ENCODE measurements at regions not wholly inside any gene's neighbourhood (a gene's known extent, or its start where the extent isn't known, plus 50 kb on each side); places are given as distances from the start of the nearest gene placed in this dataset.

DNA sequence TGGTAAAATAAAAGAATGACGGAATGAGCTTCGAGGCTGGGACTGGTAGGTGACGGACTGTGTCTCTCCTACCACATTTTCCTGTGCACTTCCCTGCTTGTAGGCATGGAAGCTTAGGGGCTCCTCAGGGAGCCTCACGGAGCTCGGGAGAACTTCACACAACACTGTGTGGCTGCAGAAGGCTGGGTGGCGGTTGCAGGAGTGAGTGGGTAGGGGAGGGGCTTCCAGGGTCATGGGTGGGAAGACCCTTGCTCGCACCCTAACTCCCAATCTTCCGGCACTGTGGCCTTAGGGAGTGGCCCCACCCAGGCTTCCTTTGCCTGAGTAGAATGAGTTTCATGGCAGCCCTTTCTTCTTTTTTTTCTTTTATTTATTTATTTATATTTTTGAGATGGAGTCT, 128.6 kb downstream of the INHBB start:
- TF ChIP-seq, protein P1, sequence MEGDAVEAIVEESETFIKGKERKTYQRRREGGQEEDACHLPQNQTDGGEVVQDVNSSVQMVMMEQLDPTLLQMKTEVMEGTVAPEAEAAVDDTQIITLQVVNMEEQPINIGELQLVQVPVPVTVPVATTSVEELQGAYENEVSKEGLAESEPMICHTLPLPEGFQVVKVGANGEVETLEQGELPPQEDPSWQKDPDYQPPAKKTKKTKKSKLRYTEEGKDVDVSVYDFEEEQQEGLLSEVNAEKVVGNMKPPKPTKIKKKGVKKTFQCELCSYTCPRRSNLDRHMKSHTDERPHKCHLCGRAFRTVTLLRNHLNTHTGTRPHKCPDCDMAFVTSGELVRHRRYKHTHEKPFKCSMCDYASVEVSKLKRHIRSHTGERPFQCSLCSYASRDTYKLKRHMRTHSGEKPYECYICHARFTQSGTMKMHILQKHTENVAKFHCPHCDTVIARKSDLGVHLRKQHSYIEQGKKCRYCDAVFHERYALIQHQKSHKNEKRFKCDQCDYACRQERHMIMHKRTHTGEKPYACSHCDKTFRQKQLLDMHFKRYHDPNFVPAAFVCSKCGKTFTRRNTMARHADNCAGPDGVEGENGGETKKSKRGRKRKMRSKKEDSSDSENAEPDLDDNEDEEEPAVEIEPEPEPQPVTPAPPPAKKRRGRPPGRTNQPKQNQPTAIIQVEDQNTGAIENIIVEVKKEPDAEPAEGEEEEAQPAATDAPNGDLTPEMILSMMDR (IDR thresholded peaks at IDR 0.05) = no peak
- no peak for TF ChIP-seq POLR2A (IDR thresholded peaks at IDR 0.05)
